Stimulated activated CD8-positive, alpha-beta memory T cell treated with anti-CD3 and anti-CD28 coated beads, Interleukin-4, amount 100 ng/mL, for 48 hours (primary cell): ENCODE measurements at regions not wholly inside any gene's neighbourhood (a gene's known extent, or its start where the extent isn't known, plus 50 kb on each side); places are given as distances from the start of the nearest gene placed in this dataset.
"Not testable (repeated sequence)": the region's sequence is repeated elsewhere in the genome, so short reads cannot be mapped to it uniquely, and the experiment has no call there.

Experiments
- DNase-seq: peaks from one replicate; pipeline ENCODE4 v3.0.0-alpha.2; 2020

GRCh38 chr4:12548678-12549077, 935.5 kb downstream of the RAB28 start:
- no peak for DNase-seq

GRCh38 chr4:12545812-12546211, 938.3 kb downstream of the RAB28 start:
- DNase-seq = no peak

- no peak for DNase-seq
Measured at GRCh38 chr4:12538162-12538561, 946.0 kb downstream of the RAB28 start.

GRCh38 chr4:12534684-12535083, 949.5 kb downstream of the RAB28 start:
- no peak for DNase-seq

GRCh38 chr4:12519426-12519825, 964.7 kb downstream of the RAB28 start:
- DNase-seq = no peak

- DNase-seq = no peak
Measured at GRCh38 chr4:12507868-12508481, 976.2 kb downstream of the RAB28 start.

- DNase-seq = no peak
Measured at GRCh38 chr4:12500409-12500808, 983.7 kb downstream of the RAB28 start.

- DNase-seq = no peak
Measured at GRCh38 chr4:12499693-12500092, 984.4 kb downstream of the RAB28 start.

GRCh38 chr4:12495211-12495610, 988.9 kb downstream of the RAB28 start:
- no peak for DNase-seq

GRCh38 chr4:12492730-12493393, 991.3 kb downstream of the RAB28 start:
- DNase-seq = no peak

GRCh38 chr4:12488672-12489071, 995.5 kb downstream of the RAB28 start:
- DNase-seq = no peak

- DNase-seq = no peak
Measured at GRCh38 chr4:12487000-12487399, 997.1 kb downstream of the RAB28 start.

GRCh38 chr4:12472087-12472486, 1012.1 kb downstream of the RAB28 start:
- no peak for DNase-seq

- DNase-seq = no peak
Measured at GRCh38 chr4:12471193-12471592, 1012.9 kb downstream of the RAB28 start.

- DNase-seq = not testable (repeated sequence)
Measured at GRCh38 chr4:12461576-12461975, 1022.6 kb downstream of the RAB28 start.

GRCh38 chr4:12459126-12459525, 1025.0 kb downstream of the RAB28 start:
- no peak for DNase-seq

GRCh38 chr4:12458621-12459020, 1025.5 kb downstream of the RAB28 start:
- no peak for DNase-seq

GRCh38 chr4:12452291-12452690, 1023.6 kb upstream of the HS3ST1 start:
- DNase-seq = no peak

GRCh38 chr4:12447451-12447850, 1018.8 kb upstream of the HS3ST1 start:
- DNase-seq = no peak

GRCh38 chr4:12446657-12447185, 1018.0 kb upstream of the HS3ST1 start:
- no peak for DNase-seq

GRCh38 chr4:12446256-12446655, 1017.6 kb upstream of the HS3ST1 start:
- DNase-seq = no peak

GRCh38 chr4:12445711-12446235, 1017.1 kb upstream of the HS3ST1 start:
- no peak for DNase-seq

GRCh38 chr4:12439633-12440305, 1011.1 kb upstream of the HS3ST1 start:
- DNase-seq = no peak

- DNase-seq = not testable (repeated sequence)
Measured at GRCh38 chr4:12431259-12431658, 1002.6 kb upstream of the HS3ST1 start.
